GM12878 (cell line): ENCODE measurements at regions not wholly inside any gene's neighbourhood (a gene's known extent, or its start where the extent isn't known, plus 50 kb on each side); places are given as distances from the start of the nearest gene placed in this dataset.

Source experiments
- ATAC-seq: fragments of 200-7000 bp; cut with Tn5 transposase; 3 replicates; pipeline ENCODE4 v1.9.1; 2020; ENCODE audit warnings: mild to moderate bottlenecking, moderate library complexity
- BruUV-seq: library from RNA; stranded (reverse); fragments of 400-500 nt; replicated peaks from 2 replicates; lab custom pipeline; 2021; lab: Mats Ljungman, UMichigan
- CTCF ChIA-PET: fragments of 300-600 bp; sonication (Branson Sonifier 250); formaldehyde crosslinking; extraction: SDS; loops from one replicate; lab custom pipeline; 2021; ENCODE audit warnings: inconsistent platforms; lab: Yijun Ruan, JAX
- POLR2A ChIA-PET: fragments of 350-600 bp; formaldehyde crosslinking; extraction: SDS; loops from one replicate; lab custom pipeline; 2021; ENCODE audit warnings: inconsistent platforms; lab: Charles Lee
- RAD21 ChIA-PET: fragments of 300-600 bp; sonication (Branson Sonifier 250); formaldehyde crosslinking; loops from one replicate; lab custom pipeline; 2023; ENCODE audit warnings: antibody characterized with exemption; ENCODE audit not compliant: unreplicated experiment; lab: Charles Lee
- SMC1A ChIA-PET: fragments of 300-600 bp; sonication (Branson Sonifier 250); formaldehyde crosslinking; loops from one replicate; lab custom pipeline; 2023; ENCODE audit not compliant: unreplicated experiment, uncharacterized antibody; lab: Charles Lee
- DNase-seq: peaks from one replicate; pipeline ENCODE4 v3.0.0-alpha.2; 2011; ENCODE audit warnings: low read depth, low spot score
- FAIRE-seq: peaks from 3 replicates; lab custom pipeline; 2011; peaks lifted over from hg19 to GRCh38; lab: Jason Lieb, UNC
- H2AFZ ChIP-seq: 2 replicates; pipeline ENCODE4 v1.6.0; 2011; ENCODE audit warnings: low read depth, low read length, control low read depth; ENCODE audit not compliant: control insufficient read depth
- H3K27ac ChIP-seq: 2 replicates; pipeline ENCODE4 v1.5.1; 2011; ENCODE audit warnings: control low read depth; ENCODE audit not compliant: control insufficient read depth, insufficient read depth
- H3K27me3 ChIP-seq, 2 experiments: replicated peaks in 1 of 2; 2 replicates each; pipeline versions ENCODE4 v1.6.0 to v1.6.1; 2011; ENCODE audit warnings: low read length in 1 of 2; ENCODE audit not compliant: control insufficient read depth in 2 of 2, insufficient read depth in 2 of 2
- H3K36me3 ChIP-seq, 2 experiments: 2 replicates each; pipeline ENCODE4 v1.5.1; 2011; ENCODE audit warnings: low read length in 1 of 2; ENCODE audit not compliant: control insufficient read depth in 2 of 2, insufficient read depth in 2 of 2
- H3K4me1 ChIP-seq: 2 replicates; pipeline ENCODE4 v1.6.1; 2011; ENCODE audit warnings: mild to moderate bottlenecking, low read length, moderate library complexity, mixed read lengths; ENCODE audit not compliant: control insufficient read depth, insufficient read depth
- H3K4me2 ChIP-seq: 2 replicates; pipeline ENCODE4 v1.6.0; 2011; ENCODE audit warnings: control low read depth; ENCODE audit not compliant: control insufficient read depth, insufficient read depth
- H3K4me3 ChIP-seq: fragments of 200-600 bp; sonication (generic); 2 replicates; pipeline ENCODE4 v1.5.1; 2016
- H3K79me2 ChIP-seq: 2 replicates; pipeline ENCODE4 v1.6.0; 2011; ENCODE audit warnings: low read length; ENCODE audit not compliant: control insufficient read depth, insufficient read depth
- H3K9ac ChIP-seq: 2 replicates; pipeline ENCODE4 v1.8.0; 2011; ENCODE audit warnings: low read length, control low read depth, mixed read lengths; ENCODE audit not compliant: control insufficient read depth, insufficient read depth
- H3K9me3 ChIP-seq: replicated peaks from 3 replicates; pipeline ENCODE4 v1.5.1; 2011; ENCODE audit warnings: mild to moderate bottlenecking, low read length; ENCODE audit not compliant: control insufficient read depth, insufficient read depth
- H4K20me1 ChIP-seq: 2 replicates; pipeline ENCODE4 v1.6.0; 2011; ENCODE audit not compliant: control insufficient read depth, insufficient read depth
- MEF2A ChIP-seq: IDR thresholded peaks from 2 replicates; pipeline ENCODE4 v1.6.1; 2011; ENCODE audit warnings: low read depth, mild to moderate bottlenecking, low read length, moderate library complexity; ENCODE audit not compliant: insufficient read depth
- NFIC ChIP-seq: IDR thresholded peaks from 2 replicates; pipeline ENCODE4 v1.6.1; 2012; ENCODE audit warnings: low read depth, mild to moderate bottlenecking, inconsistent platforms, low read length, moderate library complexity
- NR2F1 ChIP-seq: fragments of 450-650 bp; conservative IDR thresholded peaks from 2 replicates; pipeline ENCODE4 v1.6.1; 2017; ENCODE audit warnings: mild to moderate bottlenecking
- NRF1 ChIP-seq: conservative IDR thresholded peaks from 2 replicates; pipeline ENCODE4 v1.6.1; 2011; ENCODE audit warnings: mild to moderate bottlenecking, low read depth, low read length, improper control_type of control experiment
- RFX5 ChIP-seq: IDR thresholded peaks from 2 replicates; pipeline ENCODE4 v1.6.1; 2011; ENCODE audit warnings: low read depth, low read length, improper control_type of control experiment
- SMARCA5 ChIP-seq: fragments of 450-650 bp; IDR thresholded peaks from 2 replicates; pipeline ENCODE4 v1.6.1; 2017; ENCODE audit warnings: mild to moderate bottlenecking
- WGBS: methylation state at CpG from one replicate; pipeline ENCODE4 v1.1.6; 2016; ENCODE audit warnings: low lambda C conversion rate; ENCODE audit not compliant: insufficient replicate concordance, insufficient coverage; ENCODE audit errors: missing lambda C conversion rate; 5-methylcytosine and 5-hydroxymethylcytosine counted together
- in situ Hi-C: fragments of 300-500 bp; cut with MboI; formaldehyde crosslinking; loops from 9 replicates; pipeline ENCODE4 v1.14.3; 2018; ENCODE audit warnings: mixed read lengths
- intact Hi-C: fragments of 100-400 bp; cut with micrococcal nuclease; formaldehyde crosslinking; loops from one replicate; pipeline ENCODE4 v1.14.2; 2022; ENCODE audit not compliant: unreplicated experiment
- TF ChIP-seq, protein P1 (sequence below): fragments of 450-650 bp; formaldehyde crosslinking; IDR thresholded peaks from 2 replicates; pipeline ENCODE4 v1.5.0; 2022; ENCODE audit warnings: mild to moderate bottlenecking, missing genetic modification characterization
- TF ChIP-seq, protein P2 (sequence below): fragments of 450-650 bp; conservative IDR thresholded peaks from 2 replicates; pipeline ENCODE4 v1.6.1; 2017; ENCODE audit warnings: mild to moderate bottlenecking, moderate library complexity
- TF ChIP-seq, protein P3 (sequence below): IDR thresholded peaks from 2 replicates; pipeline ENCODE4 v1.6.1; 2012; ENCODE audit warnings: mild to moderate bottlenecking, low read depth, low read length

DNA sequence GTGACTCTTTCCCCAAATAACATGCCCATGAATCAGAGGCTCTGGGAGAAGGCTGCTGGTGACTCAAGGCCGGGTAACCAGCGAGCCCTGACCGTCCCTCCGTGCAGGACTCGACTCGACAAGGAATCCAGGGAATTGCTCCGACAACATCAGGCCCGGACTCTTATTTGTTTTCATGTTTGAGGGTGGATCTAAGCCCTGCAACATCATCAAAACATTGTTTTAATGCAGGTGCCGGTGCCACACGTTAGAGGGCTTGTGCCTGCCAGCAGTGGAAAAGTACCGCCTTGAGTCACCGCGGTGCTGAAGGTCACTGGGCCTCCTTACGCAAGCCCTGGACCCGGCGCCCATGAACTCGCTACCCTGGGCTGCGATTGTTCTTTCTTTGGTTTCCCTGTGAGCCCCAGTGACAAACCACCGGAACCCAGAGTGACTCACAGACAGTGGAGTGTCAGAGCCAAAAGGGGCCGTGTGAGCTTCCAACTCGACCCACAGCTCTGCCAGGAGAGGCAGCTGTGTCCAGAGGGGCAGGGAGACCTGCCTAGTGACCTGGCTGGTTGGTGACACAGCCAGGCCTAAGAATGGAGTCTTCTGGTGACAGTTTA, 139.4 kb upstream of the SHH start (continued):
- TF ChIP-seq, protein P1, sequence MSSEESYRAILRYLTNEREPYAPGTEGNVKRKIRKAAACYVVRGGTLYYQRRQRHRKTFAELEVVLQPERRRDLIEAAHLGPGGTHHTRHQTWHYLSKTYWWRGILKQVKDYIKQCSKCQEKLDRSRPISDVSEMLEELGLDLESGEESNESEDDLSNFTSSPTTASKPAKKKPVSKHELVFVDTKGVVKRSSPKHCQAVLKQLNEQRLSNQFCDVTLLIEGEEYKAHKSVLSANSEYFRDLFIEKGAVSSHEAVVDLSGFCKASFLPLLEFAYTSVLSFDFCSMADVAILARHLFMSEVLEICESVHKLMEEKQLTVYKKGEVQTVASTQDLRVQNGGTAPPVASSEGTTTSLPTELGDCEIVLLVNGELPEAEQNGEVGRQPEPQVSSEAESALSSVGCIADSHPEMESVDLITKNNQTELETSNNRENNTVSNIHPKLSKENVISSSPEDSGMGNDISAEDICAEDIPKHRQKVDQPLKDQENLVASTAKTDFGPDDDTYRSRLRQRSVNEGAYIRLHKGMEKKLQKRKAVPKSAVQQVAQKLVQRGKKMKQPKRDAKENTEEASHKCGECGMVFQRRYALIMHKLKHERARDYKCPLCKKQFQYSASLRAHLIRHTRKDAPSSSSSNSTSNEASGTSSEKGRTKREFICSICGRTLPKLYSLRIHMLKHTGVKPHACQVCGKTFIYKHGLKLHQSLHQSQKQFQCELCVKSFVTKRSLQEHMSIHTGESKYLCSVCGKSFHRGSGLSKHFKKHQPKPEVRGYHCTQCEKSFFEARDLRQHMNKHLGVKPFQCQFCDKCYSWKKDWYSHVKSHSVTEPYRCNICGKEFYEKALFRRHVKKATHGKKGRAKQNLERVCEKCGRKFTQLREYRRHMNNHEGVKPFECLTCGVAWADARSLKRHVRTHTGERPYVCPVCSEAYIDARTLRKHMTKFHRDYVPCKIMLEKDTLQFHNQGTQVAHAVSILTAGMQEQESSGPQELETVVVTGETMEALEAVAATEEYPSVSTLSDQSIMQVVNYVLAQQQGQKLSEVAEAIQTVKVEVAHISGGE (CRISPR knock-in tag), result no peak
- TF ChIP-seq MEF2A (no peak), NR2F1 (no peak)
- TF ChIP-seq, protein P2, sequence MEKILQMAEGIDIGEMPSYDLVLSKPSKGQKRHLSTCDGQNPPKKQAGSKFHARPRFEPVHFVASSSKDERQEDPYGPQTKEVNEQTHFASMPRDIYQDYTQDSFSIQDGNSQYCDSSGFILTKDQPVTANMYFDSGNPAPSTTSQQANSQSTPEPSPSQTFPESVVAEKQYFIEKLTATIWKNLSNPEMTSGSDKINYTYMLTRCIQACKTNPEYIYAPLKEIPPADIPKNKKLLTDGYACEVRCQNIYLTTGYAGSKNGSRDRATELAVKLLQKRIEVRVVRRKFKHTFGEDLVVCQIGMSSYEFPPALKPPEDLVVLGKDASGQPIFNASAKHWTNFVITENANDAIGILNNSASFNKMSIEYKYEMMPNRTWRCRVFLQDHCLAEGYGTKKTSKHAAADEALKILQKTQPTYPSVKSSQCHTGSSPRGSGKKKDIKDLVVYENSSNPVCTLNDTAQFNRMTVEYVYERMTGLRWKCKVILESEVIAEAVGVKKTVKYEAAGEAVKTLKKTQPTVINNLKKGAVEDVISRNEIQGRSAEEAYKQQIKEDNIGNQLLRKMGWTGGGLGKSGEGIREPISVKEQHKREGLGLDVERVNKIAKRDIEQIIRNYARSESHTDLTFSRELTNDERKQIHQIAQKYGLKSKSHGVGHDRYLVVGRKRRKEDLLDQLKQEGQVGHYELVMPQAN, result no peak

DNA sequence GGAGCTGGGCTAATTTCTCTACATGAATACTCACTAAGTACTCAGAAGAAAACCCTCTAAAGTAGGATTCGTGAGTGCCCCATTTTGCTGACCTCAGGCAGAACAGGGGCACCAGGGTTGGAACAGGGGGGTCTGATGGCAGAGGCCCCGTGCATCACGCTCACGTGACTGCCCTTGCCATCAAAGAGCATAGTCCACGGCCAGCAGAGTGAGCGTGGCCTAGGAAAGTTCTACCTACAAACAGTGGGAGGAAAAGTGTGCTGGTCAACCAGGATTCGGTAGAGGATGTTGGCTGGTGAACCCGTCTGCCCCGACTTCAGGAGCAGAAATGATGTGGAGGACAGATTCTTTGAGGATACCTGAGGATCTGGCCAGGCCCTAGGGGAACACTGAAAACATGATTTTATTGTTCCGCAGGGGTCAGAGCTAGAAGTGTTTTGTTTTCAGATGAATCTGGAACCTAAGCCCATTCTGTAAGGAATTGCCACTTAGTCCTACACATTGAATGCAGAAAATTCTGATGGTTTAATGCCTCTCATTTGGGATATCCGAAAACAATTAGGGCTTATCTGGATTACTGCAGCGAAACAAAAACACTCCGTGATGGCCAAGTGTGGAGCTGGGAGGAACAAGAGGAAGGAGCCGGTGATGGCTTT, 138.8 kb upstream of the SHH start:
- Histone ChIP-seq H4K20me1 (no peaks in the 10 kb centered on the region), H3K36me3 (no peaks in the 10 kb centered on the region), H3K79me2 (no peaks in the 10 kb centered on the region), H3K4me2 (no peak overlapping the region), H3K27me3 (peaks cover 1 to 2% of the 10 kb centered on the region in 2 experiments; a peak in 3 of 4 replicates), H3K4me1 (no peaks in the 10 kb centered on the region), H2AFZ (no peak overlapping the region), H3K27ac (no peak overlapping the region), H3K9me3 (no peaks in the 10 kb centered on the region), H3K4me3 (no peak overlapping the region), H3K9ac (no peak overlapping the region)
- no peak for ATAC-seq
- ChIA-PET RAD21 (interaction anchor here (0.5 kb wide), 1 partner anchor 874 kb away, joined by 3 read pairs; no protein-coding TSS in a partner anchor), SMC1A (no interaction called here), CTCF (no interaction called here), POLR2A (no interaction called here)
- intact Hi-C loops (no loop called here), in situ Hi-C loops (no loop called here)
- no TSS peak for BruUV-seq
- DNase-seq, result no peak
- 29% methylated on average over 14 of the region's 14 CpGs for WGBS
- FAIRE-seq, result no peak
- TF ChIP-seq SMARCA5 (no peak), NRF1 (no peak), RFX5 (no peak), NFIC (no peak)
- TF ChIP-seq, protein P3, sequence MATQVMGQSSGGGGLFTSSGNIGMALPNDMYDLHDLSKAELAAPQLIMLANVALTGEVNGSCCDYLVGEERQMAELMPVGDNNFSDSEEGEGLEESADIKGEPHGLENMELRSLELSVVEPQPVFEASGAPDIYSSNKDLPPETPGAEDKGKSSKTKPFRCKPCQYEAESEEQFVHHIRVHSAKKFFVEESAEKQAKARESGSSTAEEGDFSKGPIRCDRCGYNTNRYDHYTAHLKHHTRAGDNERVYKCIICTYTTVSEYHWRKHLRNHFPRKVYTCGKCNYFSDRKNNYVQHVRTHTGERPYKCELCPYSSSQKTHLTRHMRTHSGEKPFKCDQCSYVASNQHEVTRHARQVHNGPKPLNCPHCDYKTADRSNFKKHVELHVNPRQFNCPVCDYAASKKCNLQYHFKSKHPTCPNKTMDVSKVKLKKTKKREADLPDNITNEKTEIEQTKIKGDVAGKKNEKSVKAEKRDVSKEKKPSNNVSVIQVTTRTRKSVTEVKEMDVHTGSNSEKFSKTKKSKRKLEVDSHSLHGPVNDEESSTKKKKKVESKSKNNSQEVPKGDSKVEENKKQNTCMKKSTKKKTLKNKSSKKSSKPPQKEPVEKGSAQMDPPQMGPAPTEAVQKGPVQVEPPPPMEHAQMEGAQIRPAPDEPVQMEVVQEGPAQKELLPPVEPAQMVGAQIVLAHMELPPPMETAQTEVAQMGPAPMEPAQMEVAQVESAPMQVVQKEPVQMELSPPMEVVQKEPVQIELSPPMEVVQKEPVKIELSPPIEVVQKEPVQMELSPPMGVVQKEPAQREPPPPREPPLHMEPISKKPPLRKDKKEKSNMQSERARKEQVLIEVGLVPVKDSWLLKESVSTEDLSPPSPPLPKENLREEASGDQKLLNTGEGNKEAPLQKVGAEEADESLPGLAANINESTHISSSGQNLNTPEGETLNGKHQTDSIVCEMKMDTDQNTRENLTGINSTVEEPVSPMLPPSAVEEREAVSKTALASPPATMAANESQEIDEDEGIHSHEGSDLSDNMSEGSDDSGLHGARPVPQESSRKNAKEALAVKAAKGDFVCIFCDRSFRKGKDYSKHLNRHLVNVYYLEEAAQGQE, result no peak
